HG03039 (cell line): ENCODE measurements at regions not wholly inside any gene's neighbourhood (a gene's known extent, or its start where the extent isn't known, plus 50 kb on each side); places are given as distances from the start of the nearest gene placed in this dataset.

Experiments
- ATAC-seq: cut with Tn5 transposase; IDR thresholded peaks from one replicate; pipeline ENCODE4 v1.9.1; 2021; ENCODE audit warnings: mild to moderate bottlenecking, moderate library complexity; ENCODE audit not compliant: unreplicated experiment

DNA sequence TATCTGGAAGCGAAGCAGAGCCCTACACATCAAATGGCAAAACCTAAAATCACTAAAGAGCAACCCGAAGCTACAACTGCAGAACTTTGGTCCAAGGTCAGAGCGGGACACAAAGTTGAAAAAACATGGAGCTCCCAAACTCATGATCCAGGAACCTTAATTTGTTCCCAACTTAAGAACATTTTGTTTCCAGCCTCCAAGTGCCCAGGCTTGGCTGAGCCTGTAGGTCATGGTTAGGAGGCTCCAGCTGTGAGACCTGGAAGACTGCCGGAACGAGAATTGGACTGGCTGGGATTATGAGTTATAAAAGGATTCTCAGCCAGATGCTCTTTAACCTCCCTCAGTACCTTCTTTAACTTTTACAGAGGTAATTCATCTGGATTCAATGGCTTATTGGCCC lies 349.1 kb upstream of the DDX53 start:
- no peak for ATAC-seq

DNA sequence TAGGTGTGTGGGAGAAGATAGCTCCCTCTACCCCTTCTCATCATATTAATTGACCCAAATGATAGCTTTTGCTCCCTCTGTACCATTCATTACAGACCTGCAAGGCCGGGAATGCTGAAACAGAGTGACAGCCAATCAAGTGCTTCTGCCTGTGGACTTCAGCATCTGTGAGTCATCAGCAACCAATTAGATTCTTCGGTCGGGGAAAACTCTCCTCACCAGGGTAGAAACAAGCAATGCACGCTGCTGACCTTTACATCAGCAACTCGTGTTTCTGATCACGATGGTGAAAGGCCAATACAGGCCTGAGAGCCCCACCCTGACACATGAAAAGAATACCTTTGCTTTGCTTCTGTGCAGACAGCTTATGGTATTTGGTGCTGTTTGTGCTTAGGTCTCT lies 347.2 kb upstream of the DDX53 start:
- no peak for ATAC-seq

DNA sequence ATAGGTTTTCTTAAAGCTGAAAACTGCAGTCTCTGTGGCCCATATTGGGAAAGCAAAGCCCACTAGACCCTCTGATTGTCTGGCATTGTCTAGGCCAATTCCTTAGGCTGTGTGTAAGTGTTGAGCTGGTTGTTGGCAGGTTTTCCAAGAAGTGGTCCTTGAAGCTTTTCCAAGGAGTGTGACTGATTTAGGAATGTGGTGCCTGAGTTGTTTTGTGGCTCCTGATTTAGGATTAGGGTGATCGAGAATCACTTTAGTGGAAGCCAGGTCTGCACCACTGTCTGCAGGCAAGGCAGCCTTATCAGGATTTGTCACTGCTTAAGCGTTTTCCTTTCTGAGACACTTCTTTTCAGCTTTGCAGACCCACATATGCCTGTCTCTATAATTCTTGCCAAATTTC lies 339.0 kb upstream of the DDX53 start:
- no peak for ATAC-seq

- no peak for ATAC-seq
Observed at GRCh38 chrX:22662776-22663175, 337.0 kb upstream of the DDX53 start.

DNA sequence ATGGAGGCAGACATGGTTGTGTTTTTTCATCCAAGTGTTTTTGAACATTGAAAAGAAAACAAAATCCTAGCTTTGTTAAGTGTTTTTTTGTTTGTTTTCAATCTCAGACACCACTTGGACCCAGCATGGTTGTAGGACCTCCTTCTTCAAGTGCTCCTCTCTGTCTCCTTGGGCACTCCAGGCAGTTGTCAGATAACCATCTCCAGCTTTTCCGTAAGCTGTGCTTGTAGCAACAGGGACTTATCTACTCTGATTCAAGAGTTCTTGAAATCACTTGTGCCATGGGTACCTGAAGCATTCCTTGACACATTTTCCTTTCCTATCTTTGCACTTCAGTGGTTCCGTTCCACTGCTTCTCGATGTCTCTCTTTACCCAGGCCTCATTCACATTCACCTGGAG lies 334.9 kb upstream of the DDX53 start:
- no peak for ATAC-seq

DNA sequence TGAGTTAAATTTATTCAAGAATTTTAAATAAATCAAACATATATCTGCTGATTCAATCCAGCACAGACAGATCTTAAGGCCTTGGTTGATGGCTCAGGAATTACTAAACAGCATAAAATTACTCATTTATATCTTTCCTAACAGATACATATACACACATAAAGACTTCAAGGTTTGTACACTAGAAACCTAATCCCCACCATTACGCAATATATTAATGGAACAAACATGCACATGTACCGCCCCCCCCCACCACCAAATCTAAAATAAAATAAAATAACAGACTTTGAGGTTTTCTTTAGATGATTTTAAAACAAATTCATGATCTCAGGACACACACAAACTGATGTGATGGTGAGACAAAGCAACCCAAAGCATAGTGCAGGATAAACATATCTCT lies 333.9 kb upstream of the DDX53 start:
- no peak for ATAC-seq

DNA sequence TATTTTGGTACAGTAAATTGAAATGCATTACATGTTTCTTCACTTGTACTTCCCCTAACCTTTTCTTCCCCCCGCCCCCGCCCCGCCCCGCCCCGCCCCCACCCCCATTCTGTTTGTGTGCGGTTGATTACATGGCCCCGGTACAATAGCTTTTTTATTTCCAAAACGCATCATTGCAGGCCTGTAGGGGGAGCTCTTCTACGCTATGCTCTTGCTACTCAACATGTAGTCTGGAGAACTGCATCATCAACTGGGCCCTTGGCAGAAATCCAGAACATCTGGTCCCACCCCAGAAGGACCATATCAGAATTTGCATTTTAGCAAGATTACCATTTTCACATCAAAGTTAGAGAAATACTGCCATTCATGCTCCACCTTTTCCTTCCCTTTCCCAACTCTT lies 333.3 kb upstream of the DDX53 start:
- ATAC-seq: no peak

GRCh38 chrX:22674932-22675331 lies 324.8 kb upstream of the DDX53 start:
- no peak for ATAC-seq

DNA sequence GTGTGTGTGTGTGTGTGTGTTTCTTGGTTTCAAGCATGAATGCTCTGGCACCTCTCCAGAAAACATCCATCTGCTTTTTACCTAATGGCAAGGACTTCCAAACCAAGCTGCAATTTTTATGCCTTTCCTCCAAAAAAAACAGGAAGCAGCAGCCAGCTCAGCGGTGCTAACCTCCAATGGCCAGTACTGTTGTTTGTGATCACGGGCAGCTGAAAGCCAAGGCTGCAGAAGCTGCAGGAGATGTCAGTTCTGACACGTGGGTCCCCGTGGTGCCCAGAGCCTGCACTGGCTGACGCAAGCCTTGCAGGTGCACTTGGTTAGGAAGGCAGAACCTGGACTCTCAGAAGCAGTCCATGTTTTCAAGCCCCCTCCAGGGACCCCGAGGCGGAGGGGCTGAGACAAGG lies 313.6 kb upstream of the DDX53 start:
- ATAC-seq: no peak

GRCh38 chrX:22689290-22689689 lies 310.5 kb upstream of the DDX53 start:
- ATAC-seq: no peak

- ATAC-seq: no peak
Observed at GRCh38 chrX:22690116-22690515, 309.6 kb upstream of the DDX53 start.

DNA sequence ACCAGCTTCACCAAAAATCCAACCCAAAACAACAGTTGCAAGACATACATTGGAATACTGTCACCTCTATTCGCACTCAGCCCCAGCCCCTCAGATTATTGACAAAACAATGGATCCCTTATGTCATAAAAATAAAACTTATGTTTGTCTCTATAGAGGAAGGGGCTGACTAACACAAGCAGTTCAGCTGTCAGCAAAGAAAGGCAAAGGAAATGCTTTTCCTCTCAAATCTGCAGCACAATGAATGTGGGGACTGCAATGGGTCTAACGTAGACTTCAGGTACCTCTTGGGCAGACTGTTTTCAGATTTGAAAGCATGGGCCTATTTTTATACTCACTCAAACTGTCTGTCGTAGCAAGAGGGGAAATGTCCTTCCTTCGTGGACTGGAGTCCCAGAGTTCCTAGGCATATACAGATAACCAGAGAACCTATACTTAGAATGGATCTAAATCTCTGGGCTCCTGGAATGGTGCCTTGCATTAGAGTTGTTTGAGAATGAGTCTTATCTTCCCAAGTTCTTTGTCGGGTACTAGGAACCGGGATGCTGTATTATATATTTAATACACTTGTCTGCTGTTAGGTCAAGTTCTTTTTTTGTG lies 307.7 kb upstream of the DDX53 start:
- no peak for ATAC-seq

- ATAC-seq: no peak
Observed at GRCh38 chrX:22698151-22698550, 301.6 kb upstream of the DDX53 start.

GRCh38 chrX:22699581-22700091 lies 300.1 kb upstream of the DDX53 start:
- ATAC-seq: no peak

DNA sequence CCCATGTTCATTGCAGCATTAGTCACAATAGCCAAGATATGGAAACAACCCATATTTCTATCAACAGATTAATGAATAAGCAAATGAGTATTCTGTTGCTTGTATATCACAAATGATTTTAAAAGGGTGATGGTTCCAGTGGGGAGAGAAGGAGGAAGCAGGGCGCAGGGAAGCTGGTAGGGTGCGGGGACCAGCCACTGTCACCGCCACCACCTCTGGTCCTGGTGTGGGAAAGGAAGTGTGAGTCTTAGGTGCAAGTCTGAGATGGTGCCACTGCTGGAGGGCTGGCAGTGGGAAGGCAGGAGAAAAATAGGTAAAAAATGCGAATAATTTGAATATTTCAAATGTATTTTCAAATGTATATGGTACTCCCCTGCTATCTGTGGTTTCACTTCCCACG lies 286.8 kb upstream of the DDX53 start:
- ATAC-seq: no peak

- ATAC-seq: no peak
Observed at GRCh38 chrX:22730542-22730941, 269.2 kb upstream of the DDX53 start.

- ATAC-seq: no peak
Observed at GRCh38 chrX:22737541-22737940, 262.2 kb upstream of the DDX53 start.

GRCh38 chrX:22739276-22739675 lies 260.5 kb upstream of the DDX53 start:
- no peak for ATAC-seq

GRCh38 chrX:22740836-22741235 lies 258.9 kb upstream of the DDX53 start:
- ATAC-seq: no peak

GRCh38 chrX:22742174-22742573 lies 257.6 kb upstream of the DDX53 start:
- ATAC-seq: no peak

GRCh38 chrX:22746081-22746480 lies 253.7 kb upstream of the DDX53 start:
- no peak for ATAC-seq

DNA sequence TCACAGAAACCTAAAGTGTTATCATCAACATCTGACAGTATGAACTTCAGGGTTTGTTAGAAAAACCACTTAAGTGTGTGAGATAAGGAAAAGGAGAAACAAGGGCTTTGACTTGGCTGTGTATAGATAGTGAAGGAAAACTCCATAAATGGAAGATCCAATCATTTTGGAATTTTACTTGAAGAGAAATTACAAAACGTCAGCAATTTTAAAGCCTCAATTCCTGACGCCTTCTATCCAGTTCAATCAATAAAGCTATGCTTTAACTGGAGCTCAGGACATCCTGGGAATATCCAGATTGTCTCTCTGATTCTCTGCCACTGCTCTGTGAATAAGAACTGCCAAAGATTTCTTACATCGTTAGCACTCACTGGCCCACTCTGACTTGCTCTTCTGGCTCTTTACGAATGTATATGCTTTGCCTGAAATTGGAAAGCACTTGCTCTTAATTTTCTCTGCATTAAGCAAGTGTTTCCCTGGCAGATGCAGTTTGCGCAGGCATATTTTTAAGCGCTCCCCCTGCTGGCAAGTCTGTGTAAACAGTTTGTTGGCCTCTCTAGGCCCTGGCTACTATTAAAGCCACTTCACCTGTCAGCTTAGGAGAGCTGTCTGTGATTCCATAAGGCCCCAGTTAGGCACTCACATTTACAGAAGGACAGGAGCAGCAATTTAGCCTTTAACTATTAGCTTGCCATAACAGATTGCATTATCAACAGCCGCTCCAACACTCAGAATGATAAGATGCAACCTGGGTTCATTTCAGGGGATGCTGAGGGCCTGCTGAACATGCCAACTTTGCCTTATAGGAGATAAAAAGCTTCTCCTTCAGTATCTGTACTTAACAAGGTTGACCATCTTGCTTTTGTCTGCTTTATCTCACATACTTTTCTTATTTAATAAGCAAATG lies 251.4 kb upstream of the DDX53 start:
- peak; percentile 67 for ATAC-seq
